ENCODE measurements at regions not wholly inside any gene's neighbourhood (a gene's known extent, or its start where the extent isn't known, plus 50 kb on each side); places are given as distances from the start of the nearest gene placed in this dataset.
"Not testable (repeated sequence)": the region's sequence is repeated elsewhere in the genome, so short reads cannot be mapped to it uniquely, and the experiment has no call there.

- no peak overlapping the region for H3K4me3 ChIP-seq (ENCODE audit: low read depth, low read length)
- DNase-seq (ENCODE audit: low read depth), result no peak
- no peak for TF ChIP-seq CTCF (conservative IDR thresholded peaks at IDR 0.05; ENCODE audit: low read depth, low read length)
Measured at GRCh38 chr10:65219444-65219843, 1698.2 kb downstream of the REEP3 start.

GRCh38 chr10:65231148-65231547, 1694.7 kb upstream of the LRRTM3 start:
- H3K4me3 ChIP-seq (ENCODE audit: low read depth, low read length), result no peak overlapping the region
- TF ChIP-seq CTCF (conservative IDR thresholded peaks at IDR 0.05; ENCODE audit: low read depth, low read length), result no peak
- DNase-seq (ENCODE audit: low read depth), result no peak

DNA sequence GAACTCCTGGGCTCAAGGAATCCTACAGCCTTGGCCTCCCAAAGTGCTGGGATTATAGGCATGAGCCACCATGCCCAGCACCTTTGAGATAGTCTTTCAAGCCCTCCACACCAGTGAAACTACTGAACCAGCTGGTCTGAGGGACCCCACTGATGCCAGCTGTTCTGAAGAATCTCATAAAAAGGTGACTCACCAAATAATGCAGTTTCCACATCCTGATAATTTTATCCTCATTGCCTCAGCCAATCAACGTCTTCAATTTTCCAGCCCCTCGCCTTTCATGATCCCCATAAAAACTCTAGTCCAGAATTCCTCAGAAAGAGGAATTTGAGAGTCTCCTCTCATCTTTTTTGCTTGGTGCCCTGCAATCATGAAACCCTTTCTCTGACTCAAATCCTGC, 1691.6 kb upstream of the LRRTM3 start:
- TF ChIP-seq CTCF (conservative IDR thresholded peaks at IDR 0.05; ENCODE audit: low read depth, low read length), result no peak
- DNase-seq (ENCODE audit: low read depth), result no peak
- H3K4me3 ChIP-seq (ENCODE audit: low read depth, low read length), result no peak overlapping the region

- no peak for DNase-seq (ENCODE audit: low read depth)
- no peak for TF ChIP-seq CTCF (conservative IDR thresholded peaks at IDR 0.05; ENCODE audit: low read depth, low read length)
- H3K4me3 ChIP-seq (ENCODE audit: low read depth, low read length), result no peak overlapping the region
Measured at GRCh38 chr10:65235266-65235665, 1690.6 kb upstream of the LRRTM3 start.

DNA sequence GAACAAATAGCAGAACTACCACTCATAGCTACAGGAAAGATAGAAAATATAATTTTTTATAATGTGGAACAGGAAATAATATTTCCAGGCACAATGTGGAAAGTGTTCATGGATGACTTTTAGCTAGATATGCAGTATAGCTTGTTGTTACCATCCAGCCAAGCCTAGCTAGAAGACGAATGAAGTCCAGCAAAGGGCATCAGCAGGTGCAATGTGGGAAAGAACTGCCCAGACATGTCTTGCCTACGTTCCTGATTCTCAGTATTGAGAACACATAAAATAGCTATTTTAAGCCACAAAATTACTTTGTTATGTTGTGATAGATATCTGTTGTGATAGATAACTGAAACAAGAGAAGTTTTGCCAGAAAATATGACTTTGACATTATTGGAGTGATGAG, 1690.0 kb upstream of the LRRTM3 start:
- no peak overlapping the region for H3K4me3 ChIP-seq (ENCODE audit: low read depth, low read length)
- DNase-seq (ENCODE audit: low read depth), result no peak
- no peak for TF ChIP-seq CTCF (conservative IDR thresholded peaks at IDR 0.05; ENCODE audit: low read depth, low read length)

DNA sequence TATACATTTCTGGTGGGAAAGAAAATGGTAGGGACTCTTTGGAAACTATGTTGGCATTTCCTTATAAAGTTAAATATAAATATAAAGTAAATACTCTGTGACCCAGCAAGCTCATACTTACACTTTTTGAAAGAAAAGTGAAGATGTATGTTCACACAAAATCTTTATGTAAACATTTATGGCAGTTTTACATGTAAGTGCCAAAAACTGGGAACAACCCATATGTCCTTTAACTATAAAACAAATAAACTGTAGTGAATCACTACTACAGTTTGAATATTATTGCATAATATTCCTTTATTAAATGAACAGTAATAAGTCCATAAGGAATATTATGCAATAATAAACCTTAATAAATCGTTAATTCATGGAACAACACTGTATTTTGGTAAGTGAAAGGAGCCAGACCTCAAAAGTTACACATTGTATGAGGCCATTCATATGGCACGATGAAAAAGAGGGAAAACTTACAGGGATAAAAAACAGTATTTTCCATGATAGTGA, 1660.3 kb upstream of the LRRTM3 start:
- no peak for DNase-seq (ENCODE audit: low read depth)
- H3K4me3 ChIP-seq (ENCODE audit: low read depth, low read length), result no peak overlapping the region
- TF ChIP-seq CTCF (conservative IDR thresholded peaks at IDR 0.05; ENCODE audit: low read depth, low read length), result no peak

GRCh38 chr10:65269551-65269950, 1656.3 kb upstream of the LRRTM3 start:
- not testable (repeated sequence) for H3K4me3 ChIP-seq (ENCODE audit: low read depth, low read length); DNase-seq (ENCODE audit: low read depth)

DNA sequence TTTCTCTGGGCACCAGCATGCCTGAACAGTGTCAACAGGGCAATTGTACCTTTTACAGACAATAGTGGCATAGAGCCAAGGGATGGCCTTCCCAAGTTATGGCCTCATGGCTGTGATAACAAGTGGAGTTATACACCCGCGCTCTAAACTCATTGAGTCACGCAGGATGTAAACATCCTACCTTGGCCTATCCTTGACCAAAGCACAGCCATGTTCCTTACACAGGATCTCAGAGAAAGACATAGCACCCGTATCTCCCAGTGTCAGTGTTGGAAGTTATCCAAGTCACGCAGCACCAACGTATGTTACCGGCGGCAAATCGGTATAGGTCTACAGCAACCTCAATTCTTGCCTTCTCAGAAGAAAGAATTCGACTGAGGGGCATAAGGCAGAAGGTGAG, 1654.9 kb upstream of the LRRTM3 start:
- H3K4me3 ChIP-seq (ENCODE audit: low read depth, low read length), result no peak overlapping the region
- no peak for DNase-seq (ENCODE audit: low read depth)
- TF ChIP-seq CTCF (conservative IDR thresholded peaks at IDR 0.05; ENCODE audit: low read depth, low read length), result no peak

Measured in choroid plexus epithelial cell (primary cell).